ENCODE measurements at regions not wholly inside any gene's neighbourhood (a gene's known extent, or its start where the extent isn't known, plus 50 kb on each side); places are given as distances from the start of the nearest gene placed in this dataset.

DNA sequence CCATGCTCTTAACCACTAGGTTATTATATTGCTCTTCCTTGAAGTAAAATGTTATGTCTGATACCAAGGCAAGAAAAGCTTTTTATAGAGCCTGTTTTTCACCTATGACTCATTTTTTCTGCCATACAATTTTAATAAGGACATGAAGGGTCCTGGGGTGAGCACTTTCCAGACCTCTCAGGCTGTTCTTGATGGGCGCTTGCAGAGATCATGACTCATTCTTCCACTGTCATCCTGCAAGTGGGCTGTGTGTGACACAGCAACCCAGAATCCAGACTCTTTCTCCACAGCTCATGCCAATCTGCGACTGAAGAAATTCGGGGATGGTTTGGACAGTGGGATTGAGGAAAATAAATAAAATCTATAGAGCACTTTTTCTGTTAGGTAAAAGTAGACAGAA is 506.7 kb upstream of the NBEA start:
- no peaks in the 10 kb centered on the region for H3K9me2 ChIP-seq (ENCODE audit: insufficient read depth)
- no peak overlapping the region for H3K9ac ChIP-seq (ENCODE audit: low read length)
- ATAC-seq (peak; percentile 74), DNase-seq (ENCODE audit: low read depth, low spot score) (peak; percentile 21)
- ChIA-PET RAD21 (ENCODE audit: low non-redundant PET in 1 of 2, low total read pairs in 2 of 2, uncharacterized antibody in 2 of 2, unreplicated experiment in 2 of 2) (no interaction called here), POLR2A (no interaction called here), CTCF (no interaction called here)
- no peak overlapping the region for H3K27ac ChIP-seq (ENCODE audit: low read depth, low read length)
- no peak overlapping the region for H3K4me3 ChIP-seq (replicated peaks in 1 of 2; ENCODE audit: low read depth in 1 of 2, low read length in 2 of 2)
- no peaks in the 10 kb centered on the region for H3K36me3 ChIP-seq (ENCODE audit: control insufficient read depth in 1 of 2, insufficient read depth in 2 of 2, low read length in 2 of 2)
- intact Hi-C loops (cut with micrococcal nuclease) = no loop called here
- H3K4me1 ChIP-seq (ENCODE audit: control insufficient read depth in 1 of 2, insufficient read depth in 2 of 2, low read length in 2 of 2) = peaks cover 0 to 5% of the 10 kb centered on the region in 2 experiments; a peak in 2 of 4 replicates
- TF ChIP-seq ATF3 (IDR thresholded peaks at IDR 0.05) (no peak), FOSL1 (IDR thresholded peaks at IDR 0.05; ENCODE audit: low read depth) (0 out of 2 replicates have a peak, but pooled peaks have one; percentile 17), TCF7L2 (IDR thresholded peaks at IDR 0.05; ENCODE audit: borderline replicate concordance, extremely low read depth, insufficient read depth, insufficient read length) (peak; percentile 32)
- H3K79me2 ChIP-seq (ENCODE audit: insufficient read depth, low read length) = no peaks in the 10 kb centered on the region
- BruUV-seq (replicated peaks) = no TSS peak
- H3K27me3 ChIP-seq (ENCODE audit: insufficient read depth, low read length) = no peaks in the 10 kb centered on the region
- no peaks in the 10 kb centered on the region for H4K20me1 ChIP-seq (ENCODE audit: insufficient read depth)
- H3K4me2 ChIP-seq (ENCODE audit: low read length) = peak overlapping the region; percentile 20; the same call in 1 of the 2 replicates
- no peaks in the 10 kb centered on the region for H3K9me3 ChIP-seq (ENCODE audit: control insufficient read depth in 1 of 2, insufficient read depth in 1 of 2, low read depth in 1 of 2, low read length in 2 of 2)
- no peak overlapping the region for H2AFZ ChIP-seq (ENCODE audit: low read depth, low read length, poor library complexity, severe bottlenecking)

- peaks cover 0 to 5% of the 10 kb centered on the region in 2 experiments; a peak in 2 of 4 replicates for H3K4me1 ChIP-seq (ENCODE audit: control insufficient read depth in 1 of 2, insufficient read depth in 2 of 2, low read length in 2 of 2)
- H4K20me1 ChIP-seq (ENCODE audit: insufficient read depth) = no peaks in the 10 kb centered on the region
- no TSS peak for BruUV-seq (replicated peaks)
- no peak overlapping the region for H3K27ac ChIP-seq (ENCODE audit: low read depth, low read length)
- no peaks in the 10 kb centered on the region for H3K36me3 ChIP-seq (ENCODE audit: control insufficient read depth in 1 of 2, insufficient read depth in 2 of 2, low read length in 2 of 2)
- H3K4me2 ChIP-seq (ENCODE audit: low read length) = no peak overlapping the region
- no peak for DNase-seq (ENCODE audit: low read depth, low spot score)
- ChIA-PET POLR2A (no interaction called here), CTCF (no interaction called here), RAD21 (ENCODE audit: low non-redundant PET in 1 of 2, low total read pairs in 2 of 2, uncharacterized antibody in 2 of 2, unreplicated experiment in 2 of 2) (no interaction called here)
- no peak overlapping the region for H3K9ac ChIP-seq (ENCODE audit: low read length)
- no peaks in the 10 kb centered on the region for H3K9me2 ChIP-seq (ENCODE audit: insufficient read depth)
- no peaks in the 10 kb centered on the region for H3K27me3 ChIP-seq (ENCODE audit: insufficient read depth, low read length)
- intact Hi-C loops (cut with micrococcal nuclease) = no loop called here
- no peaks in the 10 kb centered on the region for H3K9me3 ChIP-seq (ENCODE audit: control insufficient read depth in 1 of 2, insufficient read depth in 1 of 2, low read depth in 1 of 2, low read length in 2 of 2)
- TF ChIP-seq REST (IDR thresholded peaks at IDR 0.05; ENCODE audit: low read depth) (no peak), EGR1 (IDR thresholded peaks at IDR 0.05; ENCODE audit: low read depth) (no peak), POLR2AphosphoS5 (IDR thresholded peaks at IDR 0.05; ENCODE audit: low read depth, low read length) (no peak), ZNF274 (IDR thresholded peaks at IDR 0.05; ENCODE audit: low read depth, low read length) (no peak)
- H3K4me3 ChIP-seq (replicated peaks in 1 of 2; ENCODE audit: low read depth in 1 of 2, low read length in 2 of 2) = no peak overlapping the region
- no peak overlapping the region for H2AFZ ChIP-seq (ENCODE audit: low read depth, low read length, poor library complexity, severe bottlenecking)
- ATAC-seq = no peak
- no peaks in the 10 kb centered on the region for H3K79me2 ChIP-seq (ENCODE audit: insufficient read depth, low read length)
These were observed 504.2 kb upstream of the NBEA start for GRCh38 chr13:34437873-34438272.
